ENCODE measurements at regions not wholly inside any gene's neighbourhood (a gene's known extent, or its start where the extent isn't known, plus 50 kb on each side); places are given as distances from the start of the nearest gene placed in this dataset.

DNA sequence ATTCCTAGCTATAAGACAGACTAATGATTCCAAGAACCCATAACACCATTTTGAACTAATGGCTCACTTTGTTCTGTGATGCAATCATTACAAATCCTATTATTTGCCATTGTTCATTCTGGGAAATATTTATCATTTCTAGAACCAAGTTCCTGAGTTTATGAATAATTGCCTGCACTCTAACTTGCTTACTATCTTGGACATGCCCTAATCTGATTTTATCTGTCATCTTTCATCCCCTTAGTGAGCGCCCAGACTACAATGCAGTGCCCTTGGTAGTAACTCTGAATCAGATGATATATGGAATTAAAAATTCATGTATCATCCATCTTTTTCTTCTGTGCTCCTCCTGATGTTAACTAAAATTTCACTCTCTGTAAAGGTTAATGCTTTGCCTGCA lies 703.1 kb upstream of the MDGA2 start (continued):
- TF ChIP-seq, protein P1, sequence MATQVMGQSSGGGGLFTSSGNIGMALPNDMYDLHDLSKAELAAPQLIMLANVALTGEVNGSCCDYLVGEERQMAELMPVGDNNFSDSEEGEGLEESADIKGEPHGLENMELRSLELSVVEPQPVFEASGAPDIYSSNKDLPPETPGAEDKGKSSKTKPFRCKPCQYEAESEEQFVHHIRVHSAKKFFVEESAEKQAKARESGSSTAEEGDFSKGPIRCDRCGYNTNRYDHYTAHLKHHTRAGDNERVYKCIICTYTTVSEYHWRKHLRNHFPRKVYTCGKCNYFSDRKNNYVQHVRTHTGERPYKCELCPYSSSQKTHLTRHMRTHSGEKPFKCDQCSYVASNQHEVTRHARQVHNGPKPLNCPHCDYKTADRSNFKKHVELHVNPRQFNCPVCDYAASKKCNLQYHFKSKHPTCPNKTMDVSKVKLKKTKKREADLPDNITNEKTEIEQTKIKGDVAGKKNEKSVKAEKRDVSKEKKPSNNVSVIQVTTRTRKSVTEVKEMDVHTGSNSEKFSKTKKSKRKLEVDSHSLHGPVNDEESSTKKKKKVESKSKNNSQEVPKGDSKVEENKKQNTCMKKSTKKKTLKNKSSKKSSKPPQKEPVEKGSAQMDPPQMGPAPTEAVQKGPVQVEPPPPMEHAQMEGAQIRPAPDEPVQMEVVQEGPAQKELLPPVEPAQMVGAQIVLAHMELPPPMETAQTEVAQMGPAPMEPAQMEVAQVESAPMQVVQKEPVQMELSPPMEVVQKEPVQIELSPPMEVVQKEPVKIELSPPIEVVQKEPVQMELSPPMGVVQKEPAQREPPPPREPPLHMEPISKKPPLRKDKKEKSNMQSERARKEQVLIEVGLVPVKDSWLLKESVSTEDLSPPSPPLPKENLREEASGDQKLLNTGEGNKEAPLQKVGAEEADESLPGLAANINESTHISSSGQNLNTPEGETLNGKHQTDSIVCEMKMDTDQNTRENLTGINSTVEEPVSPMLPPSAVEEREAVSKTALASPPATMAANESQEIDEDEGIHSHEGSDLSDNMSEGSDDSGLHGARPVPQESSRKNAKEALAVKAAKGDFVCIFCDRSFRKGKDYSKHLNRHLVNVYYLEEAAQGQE (IDR thresholded peaks at IDR 0.05), result no peak
- no peak for TF ChIP-seq JUND (IDR thresholded peaks at IDR 0.05)
- no peak for TF ChIP-seq NR2F2 (IDR thresholded peaks at IDR 0.05)
- TF ChIP-seq RXRA (IDR thresholded peaks at IDR 0.05), result no peak

DNA sequence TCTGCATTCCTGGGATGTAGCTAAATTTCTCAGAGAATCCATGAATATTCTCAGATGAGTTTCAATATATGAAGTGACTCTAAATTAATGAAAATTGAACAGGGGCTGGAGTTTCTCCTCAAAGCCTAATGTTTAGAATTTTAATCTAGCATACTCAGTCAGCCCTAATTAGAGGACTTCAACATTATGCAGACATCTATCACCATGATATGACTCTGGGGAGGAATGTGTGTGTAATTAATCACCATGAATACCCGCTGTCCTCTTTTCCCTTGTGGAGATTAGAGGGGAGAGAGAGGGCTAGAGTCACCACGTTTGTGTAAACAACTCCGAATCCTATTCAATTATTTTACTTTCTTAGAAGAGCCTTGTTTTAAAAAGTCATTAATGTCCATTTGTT lies 698.6 kb upstream of the MDGA2 start:
- no peak for DNase-seq (ENCODE audit: low spot score)
- TF ChIP-seq FOXA2 (IDR thresholded peaks at IDR 0.05) (no peak), EGR1 (IDR thresholded peaks at IDR 0.05; ENCODE audit: low read depth in 2 of 2) (no peak), HNF4A (conservative IDR thresholded peaks at IDR 0.05) (no peak), GABPA (IDR thresholded peaks at IDR 0.05 in 1 of 2, conservative IDR thresholded peaks at IDR 0.05 in 1 of 2) (no peak), SP1 (IDR thresholded peaks at IDR 0.05) (no peak), RXRA (IDR thresholded peaks at IDR 0.05) (no peak), FOXA1 (IDR thresholded peaks at IDR 0.05) (no peak), TAF1 (conservative IDR thresholded peaks at IDR 0.05) (no peak), RAD21 (IDR thresholded peaks at IDR 0.05) (no peak), YY1 (IDR thresholded peaks at IDR 0.05) (no peak)
- TF ChIP-seq, protein P2, sequence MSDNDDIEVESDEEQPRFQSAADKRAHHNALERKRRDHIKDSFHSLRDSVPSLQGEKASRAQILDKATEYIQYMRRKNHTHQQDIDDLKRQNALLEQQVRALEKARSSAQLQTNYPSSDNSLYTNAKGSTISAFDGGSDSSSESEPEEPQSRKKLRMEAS (IDR thresholded peaks at IDR 0.05), result no peak
- TF ChIP-seq, protein P3, sequence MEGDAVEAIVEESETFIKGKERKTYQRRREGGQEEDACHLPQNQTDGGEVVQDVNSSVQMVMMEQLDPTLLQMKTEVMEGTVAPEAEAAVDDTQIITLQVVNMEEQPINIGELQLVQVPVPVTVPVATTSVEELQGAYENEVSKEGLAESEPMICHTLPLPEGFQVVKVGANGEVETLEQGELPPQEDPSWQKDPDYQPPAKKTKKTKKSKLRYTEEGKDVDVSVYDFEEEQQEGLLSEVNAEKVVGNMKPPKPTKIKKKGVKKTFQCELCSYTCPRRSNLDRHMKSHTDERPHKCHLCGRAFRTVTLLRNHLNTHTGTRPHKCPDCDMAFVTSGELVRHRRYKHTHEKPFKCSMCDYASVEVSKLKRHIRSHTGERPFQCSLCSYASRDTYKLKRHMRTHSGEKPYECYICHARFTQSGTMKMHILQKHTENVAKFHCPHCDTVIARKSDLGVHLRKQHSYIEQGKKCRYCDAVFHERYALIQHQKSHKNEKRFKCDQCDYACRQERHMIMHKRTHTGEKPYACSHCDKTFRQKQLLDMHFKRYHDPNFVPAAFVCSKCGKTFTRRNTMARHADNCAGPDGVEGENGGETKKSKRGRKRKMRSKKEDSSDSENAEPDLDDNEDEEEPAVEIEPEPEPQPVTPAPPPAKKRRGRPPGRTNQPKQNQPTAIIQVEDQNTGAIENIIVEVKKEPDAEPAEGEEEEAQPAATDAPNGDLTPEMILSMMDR (IDR thresholded peaks at IDR 0.05; ENCODE audit: low read depth, low read length, missing input control), result no peak
- TF ChIP-seq, protein P4, sequence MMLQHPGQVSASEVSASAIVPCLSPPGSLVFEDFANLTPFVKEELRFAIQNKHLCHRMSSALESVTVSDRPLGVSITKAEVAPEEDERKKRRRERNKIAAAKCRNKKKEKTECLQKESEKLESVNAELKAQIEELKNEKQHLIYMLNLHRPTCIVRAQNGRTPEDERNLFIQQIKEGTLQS (IDR thresholded peaks at IDR 0.05), result no peak
- TF ChIP-seq, protein P5, sequence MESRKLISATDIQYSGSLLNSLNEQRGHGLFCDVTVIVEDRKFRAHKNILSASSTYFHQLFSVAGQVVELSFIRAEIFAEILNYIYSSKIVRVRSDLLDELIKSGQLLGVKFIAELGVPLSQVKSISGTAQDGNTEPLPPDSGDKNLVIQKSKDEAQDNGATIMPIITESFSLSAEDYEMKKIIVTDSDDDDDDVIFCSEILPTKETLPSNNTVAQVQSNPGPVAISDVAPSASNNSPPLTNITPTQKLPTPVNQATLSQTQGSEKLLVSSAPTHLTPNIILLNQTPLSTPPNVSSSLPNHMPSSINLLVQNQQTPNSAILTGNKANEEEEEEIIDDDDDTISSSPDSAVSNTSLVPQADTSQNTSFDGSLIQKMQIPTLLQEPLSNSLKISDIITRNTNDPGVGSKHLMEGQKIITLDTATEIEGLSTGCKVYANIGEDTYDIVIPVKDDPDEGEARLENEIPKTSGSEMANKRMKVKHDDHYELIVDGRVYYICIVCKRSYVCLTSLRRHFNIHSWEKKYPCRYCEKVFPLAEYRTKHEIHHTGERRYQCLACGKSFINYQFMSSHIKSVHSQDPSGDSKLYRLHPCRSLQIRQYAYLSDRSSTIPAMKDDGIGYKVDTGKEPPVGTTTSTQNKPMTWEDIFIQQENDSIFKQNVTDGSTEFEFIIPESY (IDR thresholded peaks at IDR 0.05), result no peak
- TF ChIP-seq, protein P1 (IDR thresholded peaks at IDR 0.05), result no peak
- Histone ChIP-seq H3K4me1 (ENCODE audit: control insufficient read depth in 4 of 4, insufficient read depth in 4 of 4, low read length in 3 of 4) (no peaks in the 10 kb centered on the region), H3K27ac (ENCODE audit: low read depth in 1 of 2, low read length in 2 of 2) (no peak overlapping the region), H3K9ac (ENCODE audit: low read depth in 1 of 2, low read length in 2 of 2) (no peak overlapping the region), H3K27me3 (ENCODE audit: control insufficient read depth in 4 of 4, insufficient read depth in 4 of 4, low read length in 3 of 4) (no peaks in the 10 kb centered on the region), H3K4me3 (ENCODE audit: low read depth in 1 of 3, low read length in 3 of 3) (no peak overlapping the region), H3K9me3 (ENCODE audit: control insufficient read depth in 4 of 4, low read length in 3 of 4) (no peaks in the 10 kb centered on the region), H3K36me3 (ENCODE audit: control insufficient read depth in 4 of 4, insufficient read depth in 3 of 4, low read depth in 1 of 4, low read length in 3 of 4) (no peaks in the 10 kb centered on the region)
- 14% methylated on average over 3 of the region's 3 CpGs for WGBS
